Aorta (tissue), 5 donors: ENCODE measurements at regions not wholly inside any gene's neighbourhood (a gene's known extent, or its start where the extent isn't known, plus 50 kb on each side); places are given as distances from the start of the nearest gene placed in this dataset.

Experiments
- ATAC-seq: fragments of 200-7000 bp; cut with Tn5 transposase; one replicate; pipeline ENCODE4 v1.9.1; 2022; ENCODE audit warnings: moderate library complexity; ENCODE audit not compliant: low FRiP score
- DNase-seq, 2 donors: peaks; one replicate each; pipeline ENCODE4 v3.0.0-alpha.2; 2020
- H3K27ac ChIP-seq, 2 donors: one replicate each; pipeline ENCODE4 v1.5.1; 2013; ENCODE audit warnings: low read length in 2 of 2, mild to moderate bottlenecking in 2 of 2, moderate library complexity in 2 of 2, control low read depth in 1 of 2, inconsistent platforms in 1 of 2, low read depth in 1 of 2
- H3K27me3 ChIP-seq, 2 donors: one replicate each; pipeline ENCODE4 v1.6.1; 2013; ENCODE audit warnings: control low read depth in 1 of 2, low read length in 1 of 2, mild to moderate bottlenecking in 1 of 2, moderate library complexity in 1 of 2; ENCODE audit not compliant: insufficient read depth in 2 of 2, control insufficient read depth in 1 of 2
- H3K36me3 ChIP-seq, 2 donors: one replicate each; pipeline ENCODE4 v1.6.1; 2013; ENCODE audit warnings: control low read depth in 1 of 2, low read length in 1 of 2, mild to moderate bottlenecking in 1 of 2; ENCODE audit not compliant: insufficient read depth in 2 of 2, control insufficient read depth in 1 of 2
- H3K4me1 ChIP-seq, 2 donors: one replicate each; pipeline ENCODE4 v1.6.1; 2013; ENCODE audit warnings: low read length in 2 of 2, control low read depth in 1 of 2, mild to moderate bottlenecking in 1 of 2, moderate library complexity in 1 of 2; ENCODE audit not compliant: insufficient read depth in 2 of 2, control insufficient read depth in 1 of 2
- H3K4me3 ChIP-seq, 2 donors: one replicate each; pipeline ENCODE4 v1.5.1; 2013; ENCODE audit warnings: low read length in 2 of 2, control low read depth in 1 of 2, mild to moderate bottlenecking in 1 of 2
- H3K9me3 ChIP-seq: one replicate; pipeline ENCODE4 v1.6.1; 2013; ENCODE audit warnings: mild to moderate bottlenecking, low read length; ENCODE audit not compliant: control insufficient read depth
- WGBS, 2 donors: extraction: QIAGEN DNeasy Blood & Tissue Kit; methylation state at CpG; one replicate each; pipeline ENCODE4 v1.1.7; 2013; 5-methylcytosine and 5-hydroxymethylcytosine counted together
- intact Hi-C, 2 donors: fragments of 100-400 bp; cut with DNase I; formaldehyde crosslinking; loops; one replicate each; pipeline versions ENCODE4 v1.14.2 to v1.15.0; 2022
- donor health status: healthy with polysubstance abuse.
- donor health status: Bipolar disorder and iron deficiency.
- donor health status: DM: no; HTN: no; CAD: no.
- donor health status: DM: no; HTN: no; CAD: no.
- donor health status: DM: yes; HTN: yes; CAD: no.

- 83 to 86% methylated on average over 4 of the region's 4 CpGs for WGBS, 2 donors
- no peaks in the 10 kb centered on the region for H3K27me3 ChIP-seq
- no peak for DNase-seq
- ATAC-seq = no peak
- peaks cover 1% of the 10 kb centered on the region for H3K9me3 ChIP-seq
- intact Hi-C loops = no loop called here
- H3K4me1 ChIP-seq = no peaks in the 10 kb centered on the region
- H3K36me3 ChIP-seq = no peaks in the 10 kb centered on the region
- H3K4me3 ChIP-seq = no peak overlapping the region
- no peak overlapping the region for H3K27ac ChIP-seq
These were observed 329.7 kb downstream of the HS3ST3B1 start for GRCh38 chr17:14630621-14631020.

GRCh38 chr17:14630046-14630445, 329.2 kb downstream of the HS3ST3B1 start:
- no peak for ATAC-seq
- H3K27me3 ChIP-seq = no peaks in the 10 kb centered on the region
- no peak for DNase-seq
- no peaks in the 10 kb centered on the region for H3K36me3 ChIP-seq
- intact Hi-C loops = no loop called here
- 61 to 65% methylated on average over 3 of the region's 3 CpGs for WGBS, 2 donors
- no peak overlapping the region for H3K4me3 ChIP-seq
- no peaks in the 10 kb centered on the region for H3K4me1 ChIP-seq
- H3K27ac ChIP-seq = no peak overlapping the region
- H3K9me3 ChIP-seq = peaks cover 1% of the 10 kb centered on the region

- intact Hi-C loops = no loop called here
- no peak overlapping the region for H3K4me3 ChIP-seq
These were observed 321.8 kb downstream of the HS3ST3B1 start for GRCh38 chr17:14622615-14623101.

GRCh38 chr17:14621826-14622614, 321.1 kb downstream of the HS3ST3B1 start:
- Histone ChIP-seq H3K4me3 (no peak overlapping the region), H3K4me1 (no peaks in the 10 kb centered on the region), H3K27me3 (no peaks in the 10 kb centered on the region), H3K9me3 (peaks cover 4% of the 10 kb centered on the region), H3K36me3 (no peaks in the 10 kb centered on the region), H3K27ac (no peak overlapping the region)
- WGBS, 2 donors = 55 to 60% methylated on average over 13 of the region's 13 CpGs
- DNase-seq = no peak
- ATAC-seq = no peak
- intact Hi-C loops = no loop called here

More at GRCh38 chr17:14622615-14623101, 321.8 kb downstream of the HS3ST3B1 start:
- Histone ChIP-seq H3K36me3 (no peaks in the 10 kb centered on the region), H3K27me3 (no peaks in the 10 kb centered on the region), H3K27ac (no peak overlapping the region), H3K4me1 (no peaks in the 10 kb centered on the region), H3K9me3 (peaks cover 4% of the 10 kb centered on the region)
- ATAC-seq (no peak), DNase-seq (no peak)
- 40 to 45% methylated on average over 5 of the region's 5 CpGs for WGBS, 2 donors

- ATAC-seq = no peak
- WGBS, 2 donors = 67 to 80% methylated on average over 4 of the region's 4 CpGs
- Histone ChIP-seq H3K4me3 (no peak overlapping the region), H3K4me1 (no peaks in the 10 kb centered on the region), H3K9me3 (peaks cover 3% of the 10 kb centered on the region), H3K27ac (no peak overlapping the region), H3K36me3 (no peaks in the 10 kb centered on the region), H3K27me3 (no peaks in the 10 kb centered on the region)
- no peak for DNase-seq
- intact Hi-C loops = no loop called here
These were observed 318.9 kb downstream of the HS3ST3B1 start for GRCh38 chr17:14619821-14620220.

GRCh38 chr17:14616528-14616927, 315.6 kb downstream of the HS3ST3B1 start:
- no peaks in the 10 kb centered on the region for H3K27me3 ChIP-seq
- intact Hi-C loops = no loop called here
- H3K4me1 ChIP-seq = no peaks in the 10 kb centered on the region
- no peak overlapping the region for H3K4me3 ChIP-seq
- ATAC-seq = no peak
- no peak for DNase-seq
- H3K9me3 ChIP-seq = peaks cover 3% of the 10 kb centered on the region
- H3K36me3 ChIP-seq = no peaks in the 10 kb centered on the region
- 70 to 75% methylated on average over 2 of the region's 2 CpGs for WGBS, 2 donors
- no peak overlapping the region for H3K27ac ChIP-seq

GRCh38 chr17:14605267-14605599, 304.4 kb downstream of the HS3ST3B1 start:
- DNase-seq = peak in 1 of 2 donors; percentile 71

GRCh38 chr17:14604591-14605266, 303.8 kb downstream of the HS3ST3B1 start:
- no peaks in the 10 kb centered on the region for H3K36me3 ChIP-seq
- ATAC-seq (no peak), DNase-seq (no peak)
- no peaks in the 10 kb centered on the region for H3K27me3 ChIP-seq
- WGBS, 2 donors = 72 to 82% methylated on average over 9 of the region's 9 CpGs
- no peaks in the 10 kb centered on the region for H3K4me1 ChIP-seq
- no peaks in the 10 kb centered on the region for H3K9me3 ChIP-seq
- no peak overlapping the region for H3K27ac ChIP-seq
- intact Hi-C loops = no loop called here
- no peak overlapping the region for H3K4me3 ChIP-seq

More at GRCh38 chr17:14605267-14605599, 304.4 kb downstream of the HS3ST3B1 start:
- no peak overlapping the region for H3K4me3 ChIP-seq
- H3K27ac ChIP-seq = no peak overlapping the region
- no peaks in the 10 kb centered on the region for H3K9me3 ChIP-seq
- H3K36me3 ChIP-seq = no peaks in the 10 kb centered on the region
- no peaks in the 10 kb centered on the region for H3K4me1 ChIP-seq
- 71 to 76% methylated on average over 5 of the region's 5 CpGs for WGBS, 2 donors
- peak; percentile 64 for ATAC-seq
- no peaks in the 10 kb centered on the region for H3K27me3 ChIP-seq
- intact Hi-C loops = no loop called here

- H3K27me3 ChIP-seq = no peaks in the 10 kb centered on the region
- 78% methylated on average over 4 of the region's 4 CpGs for WGBS, 2 donors
- H3K4me3 ChIP-seq = no peak overlapping the region
- no peaks in the 10 kb centered on the region for H3K36me3 ChIP-seq
- H3K27ac ChIP-seq = no peak overlapping the region
- ATAC-seq (no peak), DNase-seq (no peak)
- intact Hi-C loops = no loop called here
- peaks cover 1% of the 10 kb centered on the region for H3K9me3 ChIP-seq
- no peaks in the 10 kb centered on the region for H3K4me1 ChIP-seq
These were observed 295.3 kb downstream of the HS3ST3B1 start for GRCh38 chr17:14596224-14596623.
